BE2C (cell line): ENCODE measurements at regions not wholly inside any gene's neighbourhood (a gene's known extent, or its start where the extent isn't known, plus 50 kb on each side); places are given as distances from the start of the nearest gene placed in this dataset.

Experiments used
- DNase-seq: peaks from one replicate; pipeline ENCODE4 v3.0.0-alpha.2; 2020
- H3K27me3 ChIP-seq: fragments of 250-450 bp; sonication (Bioruptor Pico); 2 replicates; pipeline ENCODE4 v1.5.1; 2020; ENCODE audit warnings: mild to moderate bottlenecking
- H3K36me3 ChIP-seq: fragments of 250-450 bp; sonication (Bioruptor Pico); 2 replicates; pipeline ENCODE4 v1.5.1; 2020; ENCODE audit warnings: mild to moderate bottlenecking
- H3K4me1 ChIP-seq: fragments of 250-450 bp; sonication (Bioruptor Pico); 2 replicates; pipeline ENCODE4 v1.5.1; 2020
- H3K4me3 ChIP-seq: 2 replicates; pipeline ENCODE4 v1.5.1; 2011; ENCODE audit warnings: low read depth, low read length
- H3K9me3 ChIP-seq: fragments of 250-450 bp; sonication (Bioruptor Pico); 2 replicates; pipeline ENCODE4 v1.5.1; 2020
- TF ChIP-seq, protein P1 (sequence below): IDR thresholded peaks from 2 replicates; pipeline ENCODE4 v1.5.1; 2012; ENCODE audit warnings: mild to moderate bottlenecking, low read depth, low read length

- Histone ChIP-seq H3K4me1 (peaks cover 7% of the 10 kb centered on the region; the same call in 1 of the 2 replicates), H3K27me3 (no peaks in the 10 kb centered on the region), H3K36me3 (no peaks in the 10 kb centered on the region), H3K9me3 (no peaks in the 10 kb centered on the region), H3K4me3 (no peak overlapping the region)
- no peak for DNase-seq
- TF ChIP-seq, protein P1, sequence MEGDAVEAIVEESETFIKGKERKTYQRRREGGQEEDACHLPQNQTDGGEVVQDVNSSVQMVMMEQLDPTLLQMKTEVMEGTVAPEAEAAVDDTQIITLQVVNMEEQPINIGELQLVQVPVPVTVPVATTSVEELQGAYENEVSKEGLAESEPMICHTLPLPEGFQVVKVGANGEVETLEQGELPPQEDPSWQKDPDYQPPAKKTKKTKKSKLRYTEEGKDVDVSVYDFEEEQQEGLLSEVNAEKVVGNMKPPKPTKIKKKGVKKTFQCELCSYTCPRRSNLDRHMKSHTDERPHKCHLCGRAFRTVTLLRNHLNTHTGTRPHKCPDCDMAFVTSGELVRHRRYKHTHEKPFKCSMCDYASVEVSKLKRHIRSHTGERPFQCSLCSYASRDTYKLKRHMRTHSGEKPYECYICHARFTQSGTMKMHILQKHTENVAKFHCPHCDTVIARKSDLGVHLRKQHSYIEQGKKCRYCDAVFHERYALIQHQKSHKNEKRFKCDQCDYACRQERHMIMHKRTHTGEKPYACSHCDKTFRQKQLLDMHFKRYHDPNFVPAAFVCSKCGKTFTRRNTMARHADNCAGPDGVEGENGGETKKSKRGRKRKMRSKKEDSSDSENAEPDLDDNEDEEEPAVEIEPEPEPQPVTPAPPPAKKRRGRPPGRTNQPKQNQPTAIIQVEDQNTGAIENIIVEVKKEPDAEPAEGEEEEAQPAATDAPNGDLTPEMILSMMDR = no peak
Measured at GRCh38 chr2:196247976-196248280, 76.5 kb upstream of the STK17B start.

- Histone ChIP-seq H3K9me3 (no peaks in the 10 kb centered on the region), H3K27me3 (no peaks in the 10 kb centered on the region), H3K36me3 (no peaks in the 10 kb centered on the region), H3K4me1 (peaks cover 14% of the 10 kb centered on the region; the same call in 1 of the 2 replicates), H3K4me3 (no peak overlapping the region)
- TF ChIP-seq, protein P1 = no peak
- no peak for DNase-seq
Measured at GRCh38 chr2:196248467-196249094, 77.2 kb upstream of the STK17B start.

- Histone ChIP-seq H3K27me3 (no peaks in the 10 kb centered on the region), H3K4me3 (no peak overlapping the region), H3K9me3 (no peaks in the 10 kb centered on the region), H3K4me1 (peaks cover 16% of the 10 kb centered on the region; the same call in 1 of the 2 replicates), H3K36me3 (no peaks in the 10 kb centered on the region)
- no peak for DNase-seq
- TF ChIP-seq, protein P1 = no peak
Measured at GRCh38 chr2:196249171-196249570, 77.8 kb upstream of the STK17B start.

GRCh38 chr2:196249860-196250259, 78.5 kb upstream of the STK17B start:
- H3K4me3 ChIP-seq = no peak overlapping the region
- peaks cover 9% of the 10 kb centered on the region; the same call in 1 of the 2 replicates for H3K4me1 ChIP-seq
- DNase-seq = no peak
- no peaks in the 10 kb centered on the region for H3K36me3 ChIP-seq
- TF ChIP-seq, protein P1 = no peak
- no peaks in the 10 kb centered on the region for H3K27me3 ChIP-seq
- no peaks in the 10 kb centered on the region for H3K9me3 ChIP-seq

DNA sequence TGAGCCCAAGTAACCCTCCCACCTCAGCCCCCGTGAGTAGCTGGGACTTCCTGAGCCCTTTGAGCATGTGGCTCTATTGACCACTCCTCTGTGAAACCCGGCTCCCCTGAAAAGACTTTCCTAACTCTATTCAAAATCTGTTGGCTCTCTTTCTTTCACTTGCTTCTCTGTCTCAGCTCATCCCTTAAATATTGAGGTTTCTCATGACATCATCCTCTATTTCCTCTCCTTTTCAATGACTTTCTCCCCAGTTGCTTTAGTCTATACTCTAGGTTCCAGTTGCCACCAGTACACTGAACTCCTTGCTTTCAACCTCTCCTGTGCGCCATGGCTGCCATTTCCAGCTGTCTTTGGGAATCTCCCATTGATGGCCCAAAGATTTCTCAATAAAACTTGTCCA, 79.8 kb upstream of the STK17B start:
- no peak for DNase-seq
- Histone ChIP-seq H3K9me3 (no peaks in the 10 kb centered on the region), H3K4me3 (no peak overlapping the region), H3K4me1 (peaks cover 9% of the 10 kb centered on the region; the same call in 1 of the 2 replicates), H3K27me3 (no peaks in the 10 kb centered on the region), H3K36me3 (no peaks in the 10 kb centered on the region)
- TF ChIP-seq, protein P1 = no peak

- no peak overlapping the region for H3K4me3 ChIP-seq
- H3K9me3 ChIP-seq = no peaks in the 10 kb centered on the region
- TF ChIP-seq, protein P1 = no peak
- H3K36me3 ChIP-seq = no peaks in the 10 kb centered on the region
- H3K4me1 ChIP-seq = peaks cover 9% of the 10 kb centered on the region; the same call in 1 of the 2 replicates
- no peaks in the 10 kb centered on the region for H3K27me3 ChIP-seq
- no peak for DNase-seq
Measured at GRCh38 chr2:196252408-196253115, 81.2 kb upstream of the STK17B start.
